H9 (cell line): ENCODE measurements at regions not wholly inside any gene's neighbourhood (a gene's known extent, or its start where the extent isn't known, plus 50 kb on each side); places are given as distances from the start of the nearest gene placed in this dataset.

Source experiments
- DNase-seq: peaks from one replicate; pipeline ENCODE4 v3.0.0-alpha.2; 2017
- H2AFZ ChIP-seq: one replicate; pipeline ENCODE4 v1.6.1; 2013; ENCODE audit warnings: mild to moderate bottlenecking, low read length, control low read depth, moderate library complexity
- H2AK5ac ChIP-seq: 2 replicates; pipeline ENCODE4 v1.6.1; 2013; ENCODE audit warnings: low read length, control low read depth, mixed read lengths; ENCODE audit not compliant: insufficient read length
- H2BK120ac ChIP-seq: one replicate; pipeline ENCODE4 v1.6.1; 2013; ENCODE audit warnings: low read depth, mild to moderate bottlenecking, low read length, control low read depth, inconsistent platforms; ENCODE audit not compliant: poor library complexity, severe bottlenecking
- H2BK12ac ChIP-seq: 2 replicates; pipeline ENCODE4 v1.6.1; 2013; ENCODE audit warnings: low read length, control low read depth, mixed read lengths, low read depth; ENCODE audit not compliant: insufficient read length
- H2BK15ac ChIP-seq: 2 replicates; pipeline ENCODE4 v1.6.1; 2013; ENCODE audit warnings: low read depth, low read length, control low read depth
- H2BK20ac ChIP-seq: one replicate; pipeline ENCODE4 v1.6.1; 2013; ENCODE audit warnings: low read depth, mild to moderate bottlenecking, low read length, control low read depth, inconsistent platforms; ENCODE audit not compliant: poor library complexity, severe bottlenecking
- H2BK5ac ChIP-seq: 2 replicates; pipeline ENCODE4 v1.6.1; 2013; ENCODE audit warnings: low read length, control low read depth, mixed read lengths; ENCODE audit not compliant: insufficient read length
- H3K14ac ChIP-seq: 2 replicates; pipeline ENCODE4 v1.6.1; 2013; ENCODE audit warnings: low read length, control low read depth; ENCODE audit not compliant: insufficient read depth
- H3K18ac ChIP-seq: 2 replicates; pipeline ENCODE4 v1.6.1; 2013; ENCODE audit warnings: low read depth, mild to moderate bottlenecking, mixed read lengths, low read length, control low read depth; ENCODE audit not compliant: insufficient read length
- H3K23ac ChIP-seq: 2 replicates; pipeline ENCODE4 v1.6.1; 2013; ENCODE audit warnings: low read length, control low read depth, mixed read lengths, low read depth; ENCODE audit not compliant: insufficient read length
- H3K23me2 ChIP-seq: 2 replicates; pipeline ENCODE4 v1.6.1; 2013; ENCODE audit warnings: low read depth, mild to moderate bottlenecking, mixed read lengths, low read length, control low read depth; ENCODE audit not compliant: insufficient read length, poor library complexity, severe bottlenecking
- H3K27ac ChIP-seq: 2 replicates; pipeline ENCODE4 v1.5.1; 2013; ENCODE audit warnings: low read length, control low read depth, mixed read lengths, low read depth; ENCODE audit not compliant: insufficient read length
- H3K27me3 ChIP-seq: 2 replicates; pipeline ENCODE4 v1.6.1; 2013; ENCODE audit warnings: low read length, control low read depth, inconsistent platforms; ENCODE audit not compliant: insufficient read depth
- H3K4ac ChIP-seq: 2 replicates; pipeline ENCODE4 v1.6.1; 2013; ENCODE audit warnings: low read depth, mild to moderate bottlenecking, control low read depth, inconsistent platforms, low read length, moderate library complexity
- H3K4me1 ChIP-seq: 2 replicates; pipeline ENCODE4 v1.6.1; 2013; ENCODE audit warnings: low read length, control low read depth, inconsistent platforms; ENCODE audit not compliant: insufficient read depth
- H3K4me2 ChIP-seq: 2 replicates; pipeline ENCODE4 v1.6.1; 2013; ENCODE audit warnings: low read length, control low read depth, mixed read lengths; ENCODE audit not compliant: insufficient read length, insufficient read depth
- H3K56ac ChIP-seq: 2 replicates; pipeline ENCODE4 v1.6.1; 2013; ENCODE audit warnings: low read depth, mild to moderate bottlenecking, mixed read lengths, low read length, control low read depth; ENCODE audit not compliant: insufficient read length
- H3K79me1 ChIP-seq: 2 replicates; pipeline ENCODE4 v1.6.1; 2013; ENCODE audit warnings: low read depth, mild to moderate bottlenecking, moderate library complexity, low read length, control low read depth, inconsistent platforms; ENCODE audit not compliant: insufficient read depth, poor library complexity, severe bottlenecking
- H3K79me2 ChIP-seq: 2 replicates; pipeline ENCODE4 v1.6.1; 2013; ENCODE audit warnings: low read length, control low read depth, inconsistent platforms; ENCODE audit not compliant: insufficient read depth
- H3K9ac ChIP-seq: 2 replicates; pipeline ENCODE4 v1.6.1; 2013; ENCODE audit warnings: low read length, control low read depth, mixed read lengths; ENCODE audit not compliant: insufficient read length; ENCODE audit errors: extremely low read depth
- H3K9me3 ChIP-seq: one replicate; pipeline ENCODE4 v1.6.1; 2013; ENCODE audit warnings: low read depth, low read length, inconsistent platforms; ENCODE audit not compliant: control insufficient read depth
- H3T11ph ChIP-seq: one replicate; pipeline ENCODE4 v1.6.1; 2013; ENCODE audit warnings: mild to moderate bottlenecking, low read length, control low read depth, inconsistent platforms
- H4K20me1 ChIP-seq: one replicate; pipeline ENCODE4 v1.6.1; 2013; ENCODE audit not compliant: control insufficient read depth, insufficient read length, insufficient read depth
- H4K5ac ChIP-seq: 2 replicates; pipeline ENCODE4 v1.6.1; 2013; ENCODE audit warnings: low read depth, mild to moderate bottlenecking, mixed read lengths, low read length, control low read depth; ENCODE audit not compliant: insufficient read length
- H4K8ac ChIP-seq: replicated peaks from 2 replicates; pipeline ENCODE4 v1.6.1; 2013; ENCODE audit warnings: low read length, control low read depth, mixed read lengths, low read depth; ENCODE audit not compliant: insufficient read length
- H4K91ac ChIP-seq: 2 replicates; pipeline ENCODE4 v1.6.1; 2013; ENCODE audit warnings: low read depth, mild to moderate bottlenecking, moderate library complexity, mixed read lengths, low read length, control low read depth; ENCODE audit not compliant: insufficient read length
- H3K27ac Mint-ChIP-seq, 3 experiments: 2 replicates in 2 of 3; 3 replicates in 1 of 3; pipeline ENCODE4 v1.8.0; 2020 to 2021; ENCODE audit warnings: mixed read lengths in 3 of 3, mild to moderate bottlenecking in 1 of 3, moderate library complexity in 1 of 3
- H3K27me3 Mint-ChIP-seq: 2 replicates; pipeline ENCODE4 v1.8.0; 2021; ENCODE audit warnings: low read depth, mild to moderate bottlenecking, moderate library complexity, mixed read lengths
- H3K36me3 Mint-ChIP-seq, 3 experiments: 2 replicates in 2 of 3; 3 replicates in 1 of 3; pipeline ENCODE4 v1.8.0; 2020 to 2021; ENCODE audit warnings: low read depth in 3 of 3, mixed read lengths in 3 of 3; ENCODE audit not compliant: insufficient read depth in 1 of 3
- H3K4me1 Mint-ChIP-seq, 2 experiments: 2 replicates each; pipeline ENCODE4 v1.8.0; 2020; ENCODE audit warnings: mixed read lengths in 2 of 2
- H3K4me3 Mint-ChIP-seq, 2 experiments: 2 replicates in 1 of 2; 3 replicates in 1 of 2; pipeline ENCODE4 v1.8.0; 2020 to 2021; ENCODE audit warnings: mild to moderate bottlenecking in 2 of 2, mixed read lengths in 2 of 2, moderate library complexity in 1 of 2
- H3K9me3 Mint-ChIP-seq, 2 experiments: 2 replicates in 1 of 2; 3 replicates in 1 of 2; pipeline ENCODE4 v1.8.0; 2020; ENCODE audit warnings: mild to moderate bottlenecking in 2 of 2, mixed read lengths in 2 of 2, moderate library complexity in 1 of 2
- WGBS: extraction: QIAGEN DNeasy Blood & Tissue Kit; methylation state at CpG from one replicate; pipeline ENCODE4 v1.1.7; 2013; ENCODE audit warnings: missing lambda C conversion rate, low lambda C conversion rate, mixed read lengths; ENCODE audit not compliant: insufficient read length; ENCODE audit errors: extremely low coverage; 5-methylcytosine and 5-hydroxymethylcytosine counted together
- TF ChIP-seq, protein P1 (sequence below): fragments of 200-600 bp; sonication (generic); conservative IDR thresholded peaks from 3 replicates; pipeline ENCODE4 v1.8.0; 2021; ENCODE audit warnings: antibody characterized with exemption, mild to moderate bottlenecking

- H3K23me2 ChIP-seq, result no peaks in the 10 kb centered on the region
- no peak overlapping the region for H3K27ac Mint-ChIP-seq
- H3K27me3 Mint-ChIP-seq, result no peaks in the 10 kb centered on the region
- TF ChIP-seq, protein P1, sequence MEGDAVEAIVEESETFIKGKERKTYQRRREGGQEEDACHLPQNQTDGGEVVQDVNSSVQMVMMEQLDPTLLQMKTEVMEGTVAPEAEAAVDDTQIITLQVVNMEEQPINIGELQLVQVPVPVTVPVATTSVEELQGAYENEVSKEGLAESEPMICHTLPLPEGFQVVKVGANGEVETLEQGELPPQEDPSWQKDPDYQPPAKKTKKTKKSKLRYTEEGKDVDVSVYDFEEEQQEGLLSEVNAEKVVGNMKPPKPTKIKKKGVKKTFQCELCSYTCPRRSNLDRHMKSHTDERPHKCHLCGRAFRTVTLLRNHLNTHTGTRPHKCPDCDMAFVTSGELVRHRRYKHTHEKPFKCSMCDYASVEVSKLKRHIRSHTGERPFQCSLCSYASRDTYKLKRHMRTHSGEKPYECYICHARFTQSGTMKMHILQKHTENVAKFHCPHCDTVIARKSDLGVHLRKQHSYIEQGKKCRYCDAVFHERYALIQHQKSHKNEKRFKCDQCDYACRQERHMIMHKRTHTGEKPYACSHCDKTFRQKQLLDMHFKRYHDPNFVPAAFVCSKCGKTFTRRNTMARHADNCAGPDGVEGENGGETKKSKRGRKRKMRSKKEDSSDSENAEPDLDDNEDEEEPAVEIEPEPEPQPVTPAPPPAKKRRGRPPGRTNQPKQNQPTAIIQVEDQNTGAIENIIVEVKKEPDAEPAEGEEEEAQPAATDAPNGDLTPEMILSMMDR, result no peak
- H3K36me3 Mint-ChIP-seq, result peaks cover 18 to 27% (median 25%) of the 10 kb centered on the region in 3 experiments
- H3K14ac ChIP-seq, result no peak overlapping the region
- no peak overlapping the region for H2BK20ac ChIP-seq
- H4K5ac ChIP-seq, result no peak overlapping the region
- H3K4me1 Mint-ChIP-seq, result no peaks in the 10 kb centered on the region
- H3K4me1 ChIP-seq, result no peaks in the 10 kb centered on the region
- H3T11ph ChIP-seq, result no peak overlapping the region
- no peak for DNase-seq
- no peaks in the 10 kb centered on the region for H3K79me1 ChIP-seq
- H3K9ac ChIP-seq, result no peak overlapping the region
- H2BK120ac ChIP-seq, result no peak overlapping the region
- H2BK12ac ChIP-seq, result no peak overlapping the region
- no peak overlapping the region for H3K4me2 ChIP-seq
- H2BK5ac ChIP-seq, result no peak overlapping the region
- H2BK15ac ChIP-seq, result no peak overlapping the region
- H3K4ac ChIP-seq, result no peak overlapping the region
- no peaks in the 10 kb centered on the region for H3K27me3 ChIP-seq
- no peak overlapping the region for H2AK5ac ChIP-seq
- WGBS, result no CpG with 5 or more reads among the region's 3 CpGs
- H4K20me1 ChIP-seq, result no peaks in the 10 kb centered on the region
- no peak overlapping the region for H3K23ac ChIP-seq
- peaks cover 28 to 34% of the 10 kb centered on the region in 2 experiments for H3K9me3 Mint-ChIP-seq
- peaks cover 4% of the 10 kb centered on the region for H3K9me3 ChIP-seq
- no peaks in the 10 kb centered on the region for H3K79me2 ChIP-seq
- H3K27ac ChIP-seq, result no peak overlapping the region
- H2AFZ ChIP-seq, result no peak overlapping the region
- no peak overlapping the region for H4K91ac ChIP-seq
- H3K18ac ChIP-seq, result no peak overlapping the region
- H4K8ac ChIP-seq, result no peak overlapping the region
- H3K56ac ChIP-seq, result no peak overlapping the region
- no peak overlapping the region for H3K4me3 Mint-ChIP-seq
These were observed 248.0 kb downstream of the DAD1 start for GRCh38 chr14:22341049-22341448.
